ENCODE measurements at regions not wholly inside any gene's neighbourhood (a gene's known extent, or its start where the extent isn't known, plus 50 kb on each side); places are given as distances from the start of the nearest gene placed in this dataset.
"Not testable (repeated sequence)": the region's sequence is repeated elsewhere in the genome, so short reads cannot be mapped to it uniquely, and the experiment has no call there.

GRCh38 chr10:94088926-94089381 lies 95.2 kb downstream of the PLCE1 start:
- DNase-seq = no peak

GRCh38 chr10:94091649-94092048 lies 97.9 kb downstream of the PLCE1 start:
- DNase-seq = no peak

DNA sequence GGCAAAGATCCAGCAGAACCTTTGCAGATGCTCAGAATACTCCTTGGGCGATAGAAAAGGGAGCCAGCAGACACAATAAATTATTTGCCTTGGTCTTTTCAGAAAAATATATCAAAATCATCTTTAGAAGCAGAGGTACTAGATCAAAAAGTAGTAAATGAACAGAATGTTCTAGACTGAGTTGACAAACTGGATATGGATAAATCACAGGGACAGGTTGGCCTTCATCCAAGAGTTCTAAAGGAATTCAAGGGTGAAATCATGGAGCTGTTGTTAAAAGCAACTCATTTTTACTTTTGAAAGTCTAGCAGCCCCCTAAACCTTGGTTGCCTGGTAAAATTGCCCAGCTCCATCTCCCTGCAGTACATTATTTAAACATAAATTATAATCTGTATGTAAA lies 99.1 kb downstream of the PLCE1 start:
- DNase-seq = no peak

DNA sequence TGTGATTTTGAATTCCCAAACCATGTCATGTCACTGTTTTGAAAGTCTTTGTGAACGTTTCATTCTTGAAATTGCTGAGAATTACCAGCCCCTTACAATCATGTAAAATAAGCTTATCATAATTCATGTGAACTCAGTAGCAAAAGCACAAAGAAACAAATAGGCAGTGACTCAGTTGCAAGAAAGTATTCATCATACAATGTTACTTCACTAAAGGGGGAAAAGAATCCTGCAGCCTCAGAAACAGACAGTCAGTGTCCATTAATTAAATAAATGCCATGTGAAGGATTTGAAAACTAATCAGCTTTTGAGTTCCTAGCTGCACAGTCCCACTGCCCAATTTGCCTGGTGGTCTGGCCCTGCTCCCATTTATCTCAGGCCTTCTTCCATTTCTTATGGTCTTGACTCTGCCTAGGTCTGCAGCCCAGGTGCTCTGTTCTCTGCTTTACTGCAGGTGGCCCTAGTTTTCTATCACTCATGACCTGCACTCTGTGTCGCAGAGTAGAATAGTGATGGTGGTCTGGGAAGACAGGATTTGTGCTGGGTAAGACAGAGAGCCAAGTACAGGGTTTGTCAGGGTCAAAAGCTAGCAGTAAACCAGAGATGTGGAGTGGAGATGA lies 99.7 kb downstream of the PLCE1 start:
- no peak for DNase-seq

- no peak for DNase-seq
These were observed 100.8 kb downstream of the PLCE1 start for GRCh38 chr10:94094540-94094939.

DNA sequence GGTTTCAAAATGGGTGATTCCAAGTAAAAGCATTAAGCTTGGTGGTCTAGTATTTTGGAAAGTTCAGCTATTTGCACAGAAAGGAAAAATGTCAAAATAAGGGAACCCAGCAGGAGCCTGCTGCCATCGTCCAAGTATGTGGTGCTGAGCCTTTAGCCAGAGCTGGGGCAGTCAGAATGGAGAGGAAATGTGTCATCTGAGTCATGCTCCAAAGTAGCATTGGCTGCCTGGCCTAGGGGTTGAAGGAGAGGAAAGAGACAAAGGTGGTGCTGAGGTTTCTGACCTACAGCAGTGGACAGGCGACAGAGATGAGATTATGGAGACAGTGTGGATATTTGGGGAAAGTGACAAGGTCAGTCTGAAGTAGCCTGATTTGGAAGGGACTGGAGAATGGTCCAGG lies 103.9 kb downstream of the PLCE1 start:
- DNase-seq = no peak

- DNase-seq = no peak
These were observed 105.2 kb downstream of the PLCE1 start for GRCh38 chr10:94098896-94099295.

DNA sequence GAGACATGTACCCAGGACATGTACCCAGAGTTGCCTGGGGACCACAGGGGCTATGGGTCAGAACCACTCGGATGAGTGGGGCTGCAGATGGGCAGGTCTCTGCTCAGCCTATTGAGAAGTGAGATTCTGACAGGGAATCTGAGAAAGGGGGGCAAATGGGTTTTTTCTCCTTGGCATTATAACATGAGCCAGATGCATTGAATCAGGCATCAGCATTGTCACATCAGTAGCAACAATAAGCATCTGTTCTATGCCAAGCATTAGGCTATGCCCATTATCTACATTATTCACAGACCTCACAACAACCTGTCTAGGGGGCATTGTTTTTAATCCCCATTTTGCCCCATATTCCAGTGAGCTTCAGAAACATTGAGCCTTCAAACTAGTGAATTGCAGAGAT lies 108.2 kb downstream of the PLCE1 start:
- no peak for DNase-seq

DNA sequence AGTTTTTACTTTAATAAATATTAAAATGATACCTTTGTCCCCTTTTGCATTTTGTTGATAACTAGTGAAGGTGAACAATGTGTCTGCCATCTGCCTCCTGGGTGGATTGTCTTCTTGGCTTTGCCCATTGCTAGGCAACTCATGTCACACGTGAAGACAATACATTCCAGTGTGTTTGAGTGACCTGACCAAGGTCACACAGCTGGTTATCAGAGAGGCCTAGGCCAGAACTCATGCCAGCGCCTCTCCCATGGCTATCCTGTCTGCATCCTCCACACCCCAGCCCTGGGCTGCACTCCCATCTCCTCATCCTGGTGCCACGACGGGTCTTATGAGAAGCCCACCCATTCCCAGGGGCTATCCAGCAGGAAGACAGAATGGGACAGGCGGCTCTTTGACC lies 108.7 kb downstream of the PLCE1 start:
- DNase-seq = no peak

DNA sequence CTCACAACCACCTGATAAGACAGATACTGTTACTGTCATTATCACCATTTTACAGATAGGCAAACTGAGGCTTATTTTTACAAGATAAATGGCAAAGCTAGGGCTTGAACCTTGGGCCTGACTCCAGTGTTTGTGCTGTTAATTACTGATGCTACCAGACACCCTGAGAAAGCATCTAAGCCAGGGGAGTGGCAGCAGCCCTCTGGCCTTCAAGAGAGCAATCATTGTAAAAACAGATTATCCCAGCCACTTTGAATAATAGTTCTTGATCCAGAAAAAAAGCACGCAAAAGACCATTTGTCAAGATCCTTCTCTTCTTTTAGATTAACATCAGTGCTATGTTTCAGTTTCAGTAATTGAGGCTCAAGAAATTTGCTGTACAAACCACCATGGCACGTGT lies 109.5 kb downstream of the PLCE1 start:
- no peak for DNase-seq

DNA sequence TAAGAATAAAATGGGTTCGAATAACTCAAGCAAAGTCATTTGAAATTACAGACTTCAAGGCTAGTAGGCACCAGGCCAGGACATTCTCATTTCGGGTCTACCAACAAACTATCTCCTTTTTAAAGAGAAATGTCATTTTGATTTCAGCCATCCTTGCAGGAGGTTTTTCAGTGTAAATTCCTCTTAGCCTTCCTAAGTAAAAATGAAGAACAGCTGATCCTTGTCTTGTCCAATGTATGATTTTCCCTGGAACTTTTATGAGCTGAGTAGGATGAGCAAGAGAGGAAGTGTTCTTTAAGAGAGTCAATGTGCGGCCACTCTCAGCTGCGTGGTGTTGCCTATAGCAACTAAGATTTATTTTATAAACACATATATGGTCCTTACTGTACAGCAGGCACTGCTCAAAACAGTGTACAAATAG lies 110.1 kb downstream of the PLCE1 start:
- DNase-seq = no peak

DNA sequence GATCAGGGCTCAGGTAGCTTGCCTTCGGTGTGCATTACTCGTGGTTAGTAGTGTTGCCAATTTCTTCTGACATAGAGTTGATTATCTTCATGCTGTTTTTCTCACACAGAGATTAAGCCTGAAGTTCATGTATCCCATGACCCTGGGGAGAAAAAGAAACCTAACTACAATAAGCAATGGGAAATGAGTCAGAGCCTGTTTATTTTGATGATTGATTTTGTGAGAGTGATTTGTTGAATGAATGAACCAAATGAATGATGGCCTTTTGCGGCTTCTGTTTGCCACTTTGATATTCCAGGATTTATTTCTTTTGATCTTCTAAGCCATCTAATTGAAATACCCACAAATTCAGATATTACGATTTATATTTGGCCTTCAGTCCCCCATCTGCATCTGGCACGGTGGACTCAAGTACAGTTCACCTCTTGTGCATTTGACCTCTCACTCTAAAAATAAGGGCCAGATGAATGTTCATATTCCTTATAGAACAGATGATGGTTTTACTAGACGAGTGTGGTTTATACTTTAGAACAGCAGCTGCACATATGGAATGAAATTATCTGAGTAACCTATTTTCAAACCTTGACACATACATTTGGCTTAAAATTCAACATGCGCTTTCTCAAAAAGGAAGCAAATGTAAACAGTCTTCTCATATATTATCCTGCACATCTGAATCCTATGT lies 110.7 kb downstream of the PLCE1 start:
- DNase-seq = no peak

DNA sequence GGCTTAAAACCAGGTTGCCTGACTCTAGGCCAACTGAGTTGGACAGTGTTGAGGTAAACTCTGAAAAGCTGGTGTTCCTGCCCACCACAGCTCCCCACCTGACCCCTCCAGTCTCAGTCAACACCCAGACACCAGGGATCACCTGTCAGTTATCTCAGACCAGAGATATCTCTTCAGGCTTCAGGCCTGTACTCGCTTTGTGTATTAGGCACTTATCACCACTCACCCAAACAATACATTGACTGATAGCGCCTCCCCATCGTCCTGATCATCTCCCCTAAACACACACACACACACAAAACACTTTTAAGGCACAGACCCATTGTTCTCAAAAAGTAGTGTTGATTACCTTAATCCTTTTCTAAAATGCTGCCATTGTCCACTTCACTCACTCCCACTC lies 111.5 kb downstream of the PLCE1 start:
- DNase-seq = no peak

- DNase-seq = no peak
These were observed 113.5 kb downstream of the PLCE1 start for GRCh38 chr10:94107191-94107590.

GRCh38 chr10:94108200-94108599 lies 114.5 kb downstream of the PLCE1 start:
- DNase-seq = no peak

GRCh38 chr10:94111367-94111766 lies 117.6 kb downstream of the PLCE1 start:
- DNase-seq = no peak

DNA sequence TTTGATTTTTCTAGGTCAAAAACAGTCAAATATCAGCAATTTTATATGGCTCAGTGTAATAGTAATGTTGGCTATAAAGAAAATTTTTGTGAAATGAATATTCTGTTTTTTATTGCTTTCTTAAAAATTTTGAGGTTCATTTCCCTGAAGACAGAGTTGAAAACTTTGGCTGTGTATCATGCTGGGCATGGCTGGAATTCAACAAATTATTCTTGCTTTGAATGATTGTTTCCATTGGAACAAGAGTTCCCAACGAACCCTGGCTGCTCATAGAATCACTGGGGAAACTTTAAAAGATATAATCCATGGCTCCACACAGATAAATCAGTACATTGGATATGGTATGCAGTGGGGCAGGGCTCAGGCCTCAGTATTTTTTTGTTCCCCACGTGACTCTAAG lies 118.6 kb downstream of the PLCE1 start:
- no peak for DNase-seq

DNA sequence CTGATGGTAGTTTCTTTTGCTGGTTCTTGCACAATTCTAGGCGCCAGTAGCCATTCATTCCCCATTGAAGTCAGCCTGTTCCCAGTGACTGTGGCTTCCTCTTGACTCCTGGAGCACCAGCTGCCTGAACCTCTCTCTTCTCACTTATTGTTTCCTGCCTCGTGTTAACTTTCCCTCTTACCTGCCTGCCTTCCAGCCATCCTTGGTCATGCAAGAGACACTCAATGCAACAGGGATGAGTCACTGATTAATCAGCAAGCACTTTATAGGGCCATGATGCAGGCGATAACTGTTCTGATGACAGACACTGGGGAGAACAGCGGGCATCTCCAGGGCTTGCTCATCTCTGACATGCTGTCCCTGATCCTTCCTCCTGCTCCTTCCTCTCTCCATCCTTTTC lies 122.0 kb downstream of the PLCE1 start:
- no peak for DNase-seq

DNA sequence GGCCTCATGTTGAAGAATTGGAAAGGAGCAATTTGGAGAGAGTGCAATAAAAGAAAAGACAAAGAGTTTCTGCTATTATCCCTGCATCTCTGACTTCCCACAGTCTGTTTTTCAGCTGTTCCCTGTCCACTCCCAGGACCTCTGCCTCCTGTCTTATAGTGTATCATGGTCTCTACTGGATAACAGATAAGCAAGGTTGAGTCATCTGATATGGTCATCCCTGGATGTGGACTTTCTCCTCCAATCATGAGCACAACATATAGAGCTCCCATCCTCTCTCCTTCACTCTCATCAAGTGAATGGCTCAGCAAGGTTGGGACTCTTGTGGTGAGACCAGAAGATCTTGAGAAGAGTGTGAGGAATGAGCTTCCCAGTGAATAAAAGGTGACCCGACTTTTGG lies 123.1 kb downstream of the PLCE1 start:
- DNase-seq = no peak

- DNase-seq = no peak
These were observed 128.5 kb downstream of the PLCE1 start for GRCh38 chr10:94122211-94122610.

DNA sequence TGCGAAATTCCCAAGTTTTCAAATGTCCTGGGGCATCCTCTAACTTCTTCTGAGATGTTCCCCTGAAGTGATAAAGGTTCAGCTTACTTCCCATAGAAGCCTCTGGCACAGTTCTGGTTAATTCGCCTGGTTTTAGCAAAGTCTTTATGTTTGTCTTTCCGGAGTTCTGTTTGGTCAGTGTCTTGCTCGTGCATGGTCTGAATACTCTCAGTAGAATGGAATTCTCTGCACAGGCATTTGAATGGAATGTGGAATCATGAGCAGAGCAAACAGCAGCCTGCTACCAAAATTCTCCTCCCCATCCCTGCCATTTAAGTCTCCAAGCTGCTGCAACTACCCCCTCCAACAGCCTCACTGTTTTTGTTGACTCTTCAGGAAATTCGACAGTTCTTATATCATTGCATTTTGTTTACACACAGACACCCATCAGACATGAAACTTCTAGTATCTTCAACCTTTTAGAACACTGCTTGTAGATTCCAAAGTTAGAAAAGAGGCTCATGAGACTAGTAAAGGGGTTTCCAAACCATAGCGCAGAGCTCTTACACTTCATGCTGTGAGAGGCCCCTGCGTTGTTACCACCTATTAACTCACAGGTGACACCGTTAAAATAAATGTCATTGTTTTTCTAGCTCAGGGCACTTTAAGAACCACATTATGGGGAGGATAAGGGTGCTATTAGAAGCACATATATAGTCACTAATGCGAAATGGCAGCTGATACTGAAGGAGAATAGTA lies 129.7 kb downstream of the PLCE1 start:
- DNase-seq = no peak

DNA sequence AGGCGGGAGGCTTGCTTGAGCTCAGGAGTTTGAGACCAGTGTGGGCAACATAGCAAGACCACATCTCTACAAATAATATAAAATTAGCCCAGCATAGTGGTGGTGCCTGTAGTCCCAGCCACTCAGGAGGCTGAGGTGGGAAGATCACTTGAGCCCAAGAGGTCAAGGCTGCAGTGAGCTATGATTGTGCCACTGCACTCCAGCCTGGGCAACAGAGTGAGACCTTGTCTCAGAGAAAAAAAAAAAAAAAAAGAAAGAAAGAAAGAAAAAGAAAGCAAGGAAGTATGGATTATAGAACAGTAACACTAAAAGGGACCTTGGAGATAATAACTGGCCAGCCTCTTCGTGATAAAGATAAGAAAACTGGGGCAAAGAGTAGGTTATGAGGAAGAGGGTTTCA lies 130.4 kb downstream of the PLCE1 start:
- not testable (repeated sequence) for DNase-seq

DNA sequence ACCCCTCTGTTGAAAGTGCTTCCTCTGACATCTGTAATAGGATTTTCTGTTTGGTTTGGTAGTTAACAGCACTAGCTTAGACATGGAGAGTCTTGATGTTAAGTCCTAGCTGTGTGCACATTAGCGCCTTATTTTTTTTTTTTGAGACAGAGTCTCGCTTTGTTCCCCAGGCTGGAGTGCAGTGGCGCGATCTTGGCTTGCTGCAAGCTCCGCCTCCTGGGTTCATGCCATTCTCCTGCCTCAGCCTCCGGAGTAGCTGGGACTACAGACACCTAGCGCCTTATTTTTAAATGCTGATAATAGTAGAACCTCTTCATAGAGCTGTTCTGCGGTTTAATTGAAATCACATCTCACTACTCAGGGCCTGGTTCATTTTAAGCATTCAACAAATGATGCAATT lies 131.5 kb downstream of the PLCE1 start:
- not testable (repeated sequence) for DNase-seq

DNA sequence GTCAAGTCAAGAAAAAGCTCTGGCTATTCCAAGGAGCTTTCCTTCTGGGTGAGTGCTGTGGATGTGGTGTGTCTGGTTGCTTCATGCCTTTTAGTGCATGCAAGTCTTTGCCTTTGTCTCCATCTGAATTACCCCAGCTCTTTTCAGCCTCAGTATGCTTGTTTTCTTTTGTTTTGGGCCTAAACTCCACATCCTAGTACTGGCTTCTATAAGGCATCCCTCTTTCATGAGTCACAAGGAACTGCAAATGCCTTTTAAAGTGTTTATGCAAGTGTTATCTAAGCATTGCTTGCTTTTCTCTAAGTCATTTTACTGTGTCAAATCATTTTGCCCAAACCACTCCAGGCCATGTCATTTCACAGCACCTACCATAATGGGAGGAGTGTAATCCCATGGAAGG lies 132.1 kb downstream of the PLCE1 start:
- no peak for DNase-seq

Data from NCI-H1092 (cell line).